ENCODE measurements at regions not wholly inside any gene's neighbourhood (a gene's known extent, or its start where the extent isn't known, plus 50 kb on each side); places are given as distances from the start of the nearest gene placed in this dataset.

DNA sequence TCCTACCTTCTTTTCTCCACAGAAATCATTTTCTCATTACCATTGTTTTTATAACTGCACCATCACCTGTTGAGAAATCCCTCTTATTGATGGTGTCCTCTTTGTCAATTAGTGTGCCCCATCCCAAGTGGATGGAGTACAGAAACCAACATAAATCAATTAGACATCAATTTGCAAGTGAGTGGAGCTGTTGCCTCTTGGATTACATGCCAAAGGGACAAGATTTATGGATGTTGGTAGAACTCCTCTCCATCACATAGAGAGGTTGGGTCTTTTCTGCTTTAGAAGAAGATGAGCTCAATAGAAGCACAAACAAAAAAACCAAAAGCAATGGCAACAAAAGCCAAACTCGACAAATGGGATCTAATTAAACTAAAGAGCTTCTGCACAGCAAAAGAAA, 973.5 kb downstream of the CDH11 start:
- DNase-seq, result no peak

DNA sequence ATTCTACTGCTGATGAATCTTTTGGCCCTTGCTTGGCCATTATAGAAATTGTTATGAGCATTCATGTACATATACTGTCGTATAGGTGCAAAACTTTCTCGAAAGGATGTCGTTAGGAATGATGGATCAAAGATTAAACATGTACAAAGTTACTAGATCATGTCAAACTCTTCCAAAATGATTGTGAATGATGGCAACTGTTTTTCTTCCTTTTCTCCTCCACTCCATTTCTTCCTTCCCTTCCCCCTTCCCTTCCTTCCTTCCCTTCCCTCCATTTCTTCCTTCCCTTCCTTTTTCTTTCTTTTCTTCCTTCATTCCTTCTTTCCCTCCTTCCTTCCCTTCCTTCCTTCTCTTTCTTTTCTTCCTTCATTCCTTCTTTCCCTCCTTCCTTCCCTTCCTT, 973.9 kb downstream of the CDH11 start:
- DNase-seq, result no peak

DNA sequence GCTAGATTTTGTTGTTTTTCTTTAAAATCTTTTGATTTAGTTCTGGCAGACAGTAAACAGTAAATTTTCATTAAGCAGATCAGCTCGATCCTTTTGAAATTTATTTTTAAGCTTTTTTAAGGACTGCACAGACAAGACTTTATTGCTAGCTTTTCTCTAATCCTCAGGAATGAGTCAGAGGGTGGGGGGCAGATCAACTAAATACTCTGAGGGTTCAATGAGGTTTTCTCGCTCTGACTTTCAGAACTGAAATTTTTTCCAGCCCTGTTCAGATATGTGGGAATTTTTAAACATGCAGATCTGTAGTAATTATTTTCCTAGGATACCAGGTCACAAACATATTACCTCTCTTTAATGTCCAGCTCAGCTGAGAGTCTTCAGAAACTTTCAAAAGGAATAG, 977.2 kb downstream of the CDH11 start:
- DNase-seq, result no peak

DNA sequence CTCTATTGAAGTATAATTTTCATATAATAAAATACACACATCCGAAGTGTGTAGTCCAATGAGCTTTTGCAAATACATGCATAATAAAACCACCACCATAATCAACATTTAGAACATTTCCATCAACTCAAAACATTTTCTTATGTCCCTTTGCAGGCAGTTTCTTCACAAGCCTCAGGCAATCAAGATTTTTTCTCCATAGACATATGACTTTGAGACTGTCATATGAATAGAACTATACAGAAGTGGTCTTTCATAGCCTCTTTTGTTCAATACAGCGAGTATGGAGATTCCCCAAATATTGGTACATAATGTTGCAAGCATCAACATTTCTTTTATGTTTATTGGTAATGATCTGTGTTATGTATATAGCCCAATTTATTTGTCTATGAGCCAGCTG, 983.2 kb downstream of the CDH11 start:
- DNase-seq, result no peak

- no peak for DNase-seq
Observed at GRCh38 chr16:64138006-64138405, 983.9 kb downstream of the CDH11 start.

DNA sequence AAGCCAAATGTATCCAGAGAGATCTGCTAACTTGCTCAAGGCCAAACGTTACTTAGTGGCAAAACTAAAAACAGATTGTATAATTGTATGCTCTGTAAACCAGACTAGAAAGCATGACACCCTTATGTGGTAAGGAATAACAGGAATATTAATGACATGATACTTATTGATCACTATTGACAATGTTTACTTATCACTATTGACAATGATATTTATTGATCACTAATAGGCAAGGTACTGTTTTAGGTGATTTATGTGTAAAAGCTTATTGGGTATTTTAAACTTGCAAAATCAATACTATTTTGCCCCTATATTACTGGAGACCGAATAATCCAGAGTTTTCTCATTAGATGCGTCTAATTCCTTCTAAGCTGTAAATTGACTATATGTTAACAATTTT, 985.1 kb downstream of the CDH11 start:
- DNase-seq, result no peak

GRCh38 chr16:64136314-64136713, 985.5 kb downstream of the CDH11 start:
- DNase-seq, result no peak

GRCh38 chr16:64133366-64133765, 988.5 kb downstream of the CDH11 start:
- DNase-seq, result no peak

GRCh38 chr16:64132759-64133361, 989.0 kb downstream of the CDH11 start:
- no peak for DNase-seq

DNA sequence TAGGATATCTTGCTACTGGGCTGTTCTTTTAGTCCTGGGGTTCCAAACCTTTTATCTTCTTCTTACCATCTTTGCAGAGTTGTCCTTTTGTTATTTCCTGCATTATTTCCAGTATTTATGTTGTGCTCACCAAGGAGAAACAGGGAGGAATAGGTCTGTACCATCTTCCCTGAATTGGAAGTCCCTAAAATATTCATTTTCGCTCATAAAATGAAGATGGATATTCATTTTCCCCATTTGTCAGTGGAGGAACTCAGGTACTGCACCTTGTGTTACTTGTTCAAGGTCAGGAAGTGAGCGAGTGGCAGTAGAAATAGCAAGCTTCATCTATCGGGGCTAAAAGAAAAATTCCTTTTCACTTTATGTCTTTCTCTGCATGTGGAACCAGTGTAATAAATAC, 989.7 kb downstream of the CDH11 start:
- DNase-seq, result no peak

- DNase-seq, result no peak
Observed at GRCh38 chr16:64131423-64131822, 990.4 kb downstream of the CDH11 start.

DNA sequence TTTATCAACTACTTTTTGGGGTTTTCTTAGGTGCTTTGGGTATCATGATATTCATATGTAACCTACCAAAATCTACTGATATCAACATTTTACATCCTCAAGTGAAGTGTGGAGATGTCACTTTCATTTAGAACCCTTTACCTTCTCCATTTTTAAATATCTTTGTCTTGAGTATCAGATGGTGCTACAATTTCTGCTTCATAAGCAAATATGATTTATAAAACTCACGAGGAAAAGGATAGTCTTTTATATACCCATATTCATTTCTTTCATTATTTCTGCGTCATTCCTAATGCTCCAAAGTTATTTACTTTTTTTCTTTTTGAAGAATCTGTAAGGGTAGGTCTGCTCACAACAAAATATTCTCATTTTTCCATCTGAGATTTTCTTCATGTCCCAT, 991.7 kb downstream of the CDH11 start:
- no peak for DNase-seq

- DNase-seq, result no peak
Observed at GRCh38 chr16:64122177-64122576, 999.7 kb downstream of the CDH11 start.

- no peak for DNase-seq
Observed at GRCh38 chr16:64121473-64121872, 1000.4 kb downstream of the CDH11 start.

DNA sequence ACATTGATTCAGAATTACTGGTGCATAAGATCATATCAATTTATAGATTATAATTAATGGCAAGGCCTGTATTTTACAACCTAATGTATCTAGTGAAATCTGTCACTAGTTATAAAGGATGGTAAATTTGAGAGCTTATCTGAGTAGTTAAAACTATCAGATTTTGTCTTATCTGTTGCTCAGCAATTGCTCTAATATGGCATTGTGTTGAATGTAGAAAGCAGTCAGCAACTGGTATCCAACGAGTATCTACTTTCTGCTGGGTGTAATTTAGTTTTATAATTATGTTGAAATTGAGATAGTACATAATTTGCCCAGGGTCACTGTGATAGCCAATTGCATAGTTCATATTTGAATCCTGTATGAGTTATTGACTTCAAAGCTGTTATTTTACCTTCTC, 1005.7 kb downstream of the CDH11 start:
- DNase-seq, result no peak

GRCh38 chr16:64109241-64109640, 1012.6 kb downstream of the CDH11 start:
- DNase-seq, result no peak

- DNase-seq, result no peak
Observed at GRCh38 chr16:64102654-64103053, 1019.2 kb downstream of the CDH11 start.

DNA sequence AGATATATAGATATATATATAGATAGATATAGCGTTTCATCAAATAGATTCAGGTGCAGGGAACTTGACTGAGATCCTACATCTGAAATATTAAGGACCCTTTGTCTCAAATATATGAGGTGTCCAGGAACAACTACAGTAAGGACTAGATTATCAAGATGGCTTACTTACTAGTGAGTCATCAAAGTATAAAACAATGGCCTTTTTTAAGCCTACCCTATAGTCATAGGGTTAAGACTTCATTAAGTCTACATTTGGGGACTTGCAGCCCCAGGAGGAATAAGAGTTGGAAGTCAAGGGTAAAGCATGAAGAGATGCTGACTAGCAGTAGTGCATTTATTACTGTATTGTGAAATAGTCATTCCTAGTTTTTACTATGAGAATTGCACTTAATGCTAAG, 1023.4 kb downstream of the CDH11 start:
- no peak for DNase-seq

- DNase-seq, result no peak
Observed at GRCh38 chr16:64096689-64097088, 1025.2 kb downstream of the CDH11 start.

DNA sequence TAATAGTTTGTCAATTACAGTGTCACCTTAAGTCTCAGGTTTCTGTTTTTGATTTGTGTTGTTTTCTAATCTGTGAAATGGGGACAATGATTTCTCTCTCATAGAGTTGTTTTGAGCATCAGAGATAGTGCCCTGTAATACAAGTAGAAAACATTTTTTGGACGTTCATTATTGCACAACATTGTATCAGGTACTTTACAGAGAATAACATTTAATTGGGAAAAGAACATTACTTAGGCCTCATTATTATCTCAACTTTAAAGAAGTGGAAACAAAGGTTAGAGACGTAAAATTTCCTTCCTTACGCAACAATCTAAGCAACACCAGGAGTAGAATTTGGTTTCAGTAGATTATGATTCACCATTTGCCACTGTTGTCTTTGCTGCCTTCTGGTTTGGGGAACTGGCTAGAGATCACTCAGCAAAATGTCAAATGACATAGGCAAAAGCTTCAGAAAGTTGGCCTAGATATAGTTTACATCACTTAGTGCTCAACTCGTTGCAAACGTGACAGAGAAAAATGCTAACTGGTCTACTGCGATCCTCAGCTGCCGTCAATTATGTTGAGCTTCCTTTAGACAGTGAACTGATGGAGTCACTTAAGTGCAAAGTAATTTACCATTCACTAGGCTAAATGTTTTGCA, 1026.8 kb downstream of the CDH11 start:
- no peak for DNase-seq

GRCh38 chr16:64094181-64094965, 1027.5 kb downstream of the CDH11 start:
- DNase-seq, result no peak

GRCh38 chr16:64092271-64092670, 1029.6 kb downstream of the CDH11 start:
- no peak for DNase-seq

DNA sequence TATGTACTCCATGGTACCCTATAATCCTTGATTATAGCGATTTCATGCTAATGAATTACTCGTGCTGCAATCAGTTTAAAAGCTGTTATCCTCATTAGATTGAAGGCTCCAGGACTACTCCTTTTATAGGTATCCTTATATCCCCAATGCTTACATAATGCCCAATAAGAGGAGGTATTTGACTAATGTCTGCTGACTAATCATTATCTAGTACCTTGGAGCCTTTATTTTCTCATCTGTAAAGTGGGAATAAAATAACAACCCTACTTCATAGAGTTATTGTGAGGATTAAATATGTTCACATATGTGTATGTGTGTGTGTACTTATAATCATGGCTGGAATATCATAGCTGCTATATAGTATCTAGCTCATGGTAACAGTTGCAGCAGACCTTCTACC, 1031.5 kb downstream of the CDH11 start:
- DNase-seq, result no peak

DNA sequence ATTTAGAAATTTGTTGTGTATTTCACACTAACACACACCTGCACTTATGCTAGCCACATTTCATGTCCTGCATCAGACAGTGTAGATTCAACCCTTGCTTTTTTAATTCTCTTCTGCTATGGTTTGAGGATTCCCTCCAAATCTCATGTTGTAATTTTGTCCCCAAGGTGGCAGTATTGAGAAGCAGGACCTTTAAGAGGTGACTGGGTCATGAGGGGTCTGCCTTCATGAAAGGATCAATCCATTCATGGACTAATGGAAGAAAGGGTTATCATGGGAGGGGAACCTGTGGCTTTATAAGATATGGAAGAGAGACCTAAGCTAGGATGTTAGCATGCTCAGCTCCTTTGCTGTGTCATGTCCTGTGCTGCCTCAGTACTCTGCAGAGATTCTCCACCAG, 1032.2 kb downstream of the CDH11 start:
- DNase-seq, result no peak

Measured in NCI-H1930 (cell line).